Testis (tissue), 2 donors: ENCODE measurements at regions not wholly inside any gene's neighbourhood (a gene's known extent, or its start where the extent isn't known, plus 50 kb on each side); places are given as distances from the start of the nearest gene placed in this dataset.

Source experiments
- CTCF ChIP-seq, 3 experiments: fragments of 450-650 bp in 2 of 3; fragments of 200-600 bp in 1 of 3; sonication (generic) in 1 of 3; IDR thresholded peaks; one replicate each; pipeline ENCODE4 v1.5.1; 2016 to 2019; ENCODE audit warnings: antibody characterized with exemption in 3 of 3, mild to moderate bottlenecking in 2 of 3, moderate library complexity in 1 of 3
- POLR2A ChIP-seq: fragments of 450-650 bp; IDR thresholded peaks from one replicate; pipeline ENCODE4 v1.6.1; 2017; ENCODE audit warnings: antibody characterized with exemption, mild to moderate bottlenecking, moderate library complexity

- no peak for TF ChIP-seq CTCF (IDR thresholded peaks at IDR 0.05)
- no peak for TF ChIP-seq POLR2A
Measured at GRCh38 chr4:14878681-14879080, 123.6 kb upstream of the CPEB2 start.
